Pons (tissue), 1 donor: ENCODE measurements at regions not wholly inside any gene's neighbourhood (a gene's known extent, or its start where the extent isn't known, plus 50 kb on each side); places are given as distances from the start of the nearest gene placed in this dataset.

Source experiments
- DNase-seq: peaks from one replicate; pipeline ENCODE4 v3.0.0-alpha.2; 2016; ENCODE audit warnings: low spot score

- DNase-seq: no peak
These were observed 89.0 kb upstream of the PHYHIPL start for GRCh38 chr10:59087486-59087885.

- DNase-seq: no peak
These were observed 87.4 kb upstream of the PHYHIPL start for GRCh38 chr10:59088912-59089573.

- peak; percentile 81 for DNase-seq
These were observed 85.4 kb upstream of the PHYHIPL start for GRCh38 chr10:59090817-59091622.

GRCh38 chr10:59093461-59093860 is 83.0 kb upstream of the PHYHIPL start:
- DNase-seq: no peak

GRCh38 chr10:59096631-59097030 is 79.8 kb upstream of the PHYHIPL start:
- peak; percentile 93 for DNase-seq

- DNase-seq: peak; percentile 26
These were observed 78.1 kb upstream of the PHYHIPL start for GRCh38 chr10:59098387-59098786.

- peak; percentile 33 for DNase-seq
These were observed 77.5 kb upstream of the PHYHIPL start for GRCh38 chr10:59098831-59099452.

- peak; percentile 58 for DNase-seq
These were observed 77.0 kb upstream of the PHYHIPL start for GRCh38 chr10:59099481-59099880.

GRCh38 chr10:59102394-59102793 is 74.0 kb upstream of the PHYHIPL start:
- DNase-seq: no peak

GRCh38 chr10:59104186-59104585 is 72.3 kb upstream of the PHYHIPL start:
- no peak for DNase-seq

GRCh38 chr10:59106441-59106840 is 70.0 kb upstream of the PHYHIPL start:
- DNase-seq: no peak

GRCh38 chr10:59107147-59107546 is 69.3 kb upstream of the PHYHIPL start:
- DNase-seq: no peak

GRCh38 chr10:59108296-59108870 is 68.1 kb upstream of the PHYHIPL start:
- no peak for DNase-seq

- no peak for DNase-seq
These were observed 67.6 kb upstream of the PHYHIPL start for GRCh38 chr10:59108886-59109288.

GRCh38 chr10:59109826-59110225 is 66.6 kb upstream of the PHYHIPL start:
- no peak for DNase-seq

- DNase-seq: no peak
These were observed 52.3 kb upstream of the PHYHIPL start for GRCh38 chr10:59124187-59124586.

GRCh38 chr10:59125666-59126065 is 50.8 kb upstream of the PHYHIPL start:
- no peak for DNase-seq

GRCh38 chr10:59126261-59126660 is 50.2 kb upstream of the PHYHIPL start:
- DNase-seq: no peak
